ENCODE measurements at regions not wholly inside any gene's neighbourhood (a gene's known extent, or its start where the extent isn't known, plus 50 kb on each side); places are given as distances from the start of the nearest gene placed in this dataset.
"Not testable (repeated sequence)": the region's sequence is repeated elsewhere in the genome, so short reads cannot be mapped to it uniquely, and the experiment has no call there.

- TF ChIP-seq, protein P1, sequence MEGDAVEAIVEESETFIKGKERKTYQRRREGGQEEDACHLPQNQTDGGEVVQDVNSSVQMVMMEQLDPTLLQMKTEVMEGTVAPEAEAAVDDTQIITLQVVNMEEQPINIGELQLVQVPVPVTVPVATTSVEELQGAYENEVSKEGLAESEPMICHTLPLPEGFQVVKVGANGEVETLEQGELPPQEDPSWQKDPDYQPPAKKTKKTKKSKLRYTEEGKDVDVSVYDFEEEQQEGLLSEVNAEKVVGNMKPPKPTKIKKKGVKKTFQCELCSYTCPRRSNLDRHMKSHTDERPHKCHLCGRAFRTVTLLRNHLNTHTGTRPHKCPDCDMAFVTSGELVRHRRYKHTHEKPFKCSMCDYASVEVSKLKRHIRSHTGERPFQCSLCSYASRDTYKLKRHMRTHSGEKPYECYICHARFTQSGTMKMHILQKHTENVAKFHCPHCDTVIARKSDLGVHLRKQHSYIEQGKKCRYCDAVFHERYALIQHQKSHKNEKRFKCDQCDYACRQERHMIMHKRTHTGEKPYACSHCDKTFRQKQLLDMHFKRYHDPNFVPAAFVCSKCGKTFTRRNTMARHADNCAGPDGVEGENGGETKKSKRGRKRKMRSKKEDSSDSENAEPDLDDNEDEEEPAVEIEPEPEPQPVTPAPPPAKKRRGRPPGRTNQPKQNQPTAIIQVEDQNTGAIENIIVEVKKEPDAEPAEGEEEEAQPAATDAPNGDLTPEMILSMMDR (IDR thresholded peaks at IDR 0.05; ENCODE audit: low read depth, low read length): not testable (repeated sequence)
- TF ChIP-seq EZH2phosphoT487 (IDR thresholded peaks at IDR 0.05; ENCODE audit: low read depth): not testable (repeated sequence)
These were observed 398.5 kb upstream of the CRIM1 start for GRCh38 chr2:35957053-35957452.

All from OCI-LY3 (cell line).